Tibial artery (tissue), 4 donors: ENCODE measurements at regions not wholly inside any gene's neighbourhood (a gene's known extent, or its start where the extent isn't known, plus 50 kb on each side); places are given as distances from the start of the nearest gene placed in this dataset.

Experiments
- DNase-seq, 2 donors: peaks; one replicate each; pipeline ENCODE4 v3.0.0-alpha.2; 2019
- H3K27ac ChIP-seq, 2 donors: fragments of 200-600 bp; sonication (generic) in 1 of 2; 1 replicate in 1 of 2; 2 replicates in 1 of 2; pipeline ENCODE4 v1.5.1; 2018 to 2019; ENCODE audit warnings: mild to moderate bottlenecking in 1 of 2
- H3K27me3 ChIP-seq, 2 donors: fragments of 200-600 bp; sonication (generic) in 1 of 2; one replicate each; pipeline versions ENCODE4 v1.5.1 to v1.6.0; 2016 to 2019
- H3K36me3 ChIP-seq, 3 donors: fragments of 200-600 bp; sonication (generic) in 2 of 3; one replicate each; pipeline ENCODE4 v1.5.1; 2016 to 2019; ENCODE audit warnings: mild to moderate bottlenecking in 2 of 3
- H3K4me1 ChIP-seq, 4 donors: fragments of 200-600 bp; sonication (generic) in 2 of 4; 1 replicate in 3 of 4; 2 replicates in 1 of 4; pipeline ENCODE4 v1.5.1; 2016 to 2019
- H3K4me3 ChIP-seq, 2 donors: fragments of 200-600 bp; sonication (generic) in 1 of 2; 1 replicate in 1 of 2; 2 replicates in 1 of 2; pipeline ENCODE4 v1.5.1; 2018 to 2019; ENCODE audit warnings: mild to moderate bottlenecking in 2 of 2
- H3K9me3 ChIP-seq, 3 donors: fragments of 200-600 bp; sonication (generic) in 1 of 3; one replicate each; pipeline ENCODE4 v1.5.1; 2016 to 2019
- CTCF ChIP-seq, 2 experiments: fragments of 200-600 bp in 1 of 2; fragments of 450-650 bp in 1 of 2; IDR thresholded peaks; one replicate each; pipeline ENCODE4 v1.5.1; 2017 to 2019; ENCODE audit warnings: antibody characterized with exemption in 2 of 2, mild to moderate bottlenecking in 1 of 2, moderate library complexity in 1 of 2
- intact Hi-C: fragments of 100-400 bp; cut with DNase I; formaldehyde crosslinking; loops from one replicate; pipeline ENCODE4 v1.15.0; 2023; ENCODE audit warnings: low total_unique reads

DNA sequence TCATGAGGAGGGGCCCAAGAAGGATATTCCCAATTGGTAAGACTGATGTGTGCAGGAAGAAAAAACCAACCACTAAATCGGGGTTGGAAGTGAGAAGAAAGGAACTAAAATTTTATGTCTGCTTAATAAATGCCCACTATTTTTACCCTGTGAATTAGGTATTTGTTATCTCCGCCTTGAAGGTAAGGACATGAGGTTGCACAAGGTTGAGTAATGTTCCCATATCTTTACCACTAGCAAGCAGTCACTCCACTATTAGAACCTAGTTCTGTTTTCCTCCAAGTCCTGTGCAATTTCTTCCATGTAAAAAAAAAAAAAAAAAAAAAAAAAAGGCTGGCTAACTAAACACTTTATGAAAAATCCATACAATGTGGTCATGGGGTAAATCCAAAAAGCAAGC lies 318.5 kb upstream of the SLCO3A1 start:
- H3K4me3 ChIP-seq = no peak overlapping the region
- H3K4me1 ChIP-seq = no peaks in the 10 kb centered on the region
- no peak overlapping the region for H3K27ac ChIP-seq
- H3K36me3 ChIP-seq = no peaks in the 10 kb centered on the region
- intact Hi-C loops = no loop called here
- no peaks in the 10 kb centered on the region for H3K27me3 ChIP-seq
- H3K9me3 ChIP-seq = no peaks in the 10 kb centered on the region
- no peak for TF ChIP-seq CTCF (IDR thresholded peaks at IDR 0.05)
- no peak for DNase-seq

DNA sequence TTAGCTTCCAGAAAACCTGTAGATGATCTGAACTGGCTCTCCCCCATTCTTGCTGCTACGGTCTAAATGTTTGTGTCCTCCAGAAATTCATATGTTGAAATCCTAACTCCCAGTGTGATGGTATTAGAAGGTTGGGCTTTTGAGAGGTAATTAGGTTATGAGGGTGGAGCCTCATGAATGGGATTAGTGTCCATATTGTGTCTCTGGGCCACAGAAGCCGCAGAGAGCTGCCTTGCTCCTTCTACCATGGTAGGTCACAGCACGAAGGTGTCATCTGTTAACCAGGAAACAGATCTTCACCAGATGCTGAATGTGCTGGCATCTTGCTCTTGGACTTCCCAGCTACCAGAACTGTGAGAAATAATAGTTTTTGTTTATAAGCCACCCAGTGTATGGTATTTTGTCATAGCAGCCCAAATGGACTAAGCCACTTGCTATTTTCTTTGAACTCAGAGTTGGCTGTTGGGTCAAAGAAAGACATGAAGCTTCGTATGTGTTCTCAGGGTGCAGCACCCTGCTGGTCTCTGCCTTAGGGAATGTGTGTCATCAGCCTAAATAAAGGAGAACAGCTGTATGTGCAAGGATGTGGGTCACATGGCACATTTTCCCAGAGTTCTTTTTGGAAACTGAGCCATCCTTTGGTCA lies 317.5 kb upstream of the SLCO3A1 start:
- Histone ChIP-seq H3K4me3 (no peak overlapping the region), H3K4me1 (no peaks in the 10 kb centered on the region), H3K27me3 (no peaks in the 10 kb centered on the region), H3K27ac (no peak overlapping the region), H3K36me3 (no peaks in the 10 kb centered on the region), H3K9me3 (no peaks in the 10 kb centered on the region)
- intact Hi-C loops = no loop called here
- TF ChIP-seq CTCF (IDR thresholded peaks at IDR 0.05) = no peak
- no peak for DNase-seq

- H3K27me3 ChIP-seq = no peaks in the 10 kb centered on the region
- H3K9me3 ChIP-seq = no peaks in the 10 kb centered on the region
- intact Hi-C loops = no loop called here
- no peak overlapping the region for H3K27ac ChIP-seq
- no peak overlapping the region for H3K4me3 ChIP-seq
- H3K4me1 ChIP-seq = no peaks in the 10 kb centered on the region
- TF ChIP-seq CTCF (IDR thresholded peaks at IDR 0.05) = no peak
- H3K36me3 ChIP-seq = no peaks in the 10 kb centered on the region
- DNase-seq = no peak
These were observed 315.7 kb upstream of the SLCO3A1 start for GRCh38 chr15:91537856-91538255.

GRCh38 chr15:91538782-91539181 lies 314.7 kb upstream of the SLCO3A1 start:
- Histone ChIP-seq H3K27me3 (no peaks in the 10 kb centered on the region), H3K27ac (no peak overlapping the region), H3K4me1 (no peaks in the 10 kb centered on the region), H3K36me3 (no peaks in the 10 kb centered on the region), H3K4me3 (no peak overlapping the region), H3K9me3 (no peaks in the 10 kb centered on the region)
- DNase-seq = no peak
- TF ChIP-seq CTCF (IDR thresholded peaks at IDR 0.05) = no peak
- intact Hi-C loops = no loop called here

GRCh38 chr15:91541286-91541685 lies 312.2 kb upstream of the SLCO3A1 start:
- no peak for DNase-seq
- H3K36me3 ChIP-seq = no peaks in the 10 kb centered on the region
- no peak overlapping the region for H3K27ac ChIP-seq
- H3K4me1 ChIP-seq = no peaks in the 10 kb centered on the region
- no peak overlapping the region for H3K4me3 ChIP-seq
- H3K27me3 ChIP-seq = no peaks in the 10 kb centered on the region
- no peaks in the 10 kb centered on the region for H3K9me3 ChIP-seq
- TF ChIP-seq CTCF (IDR thresholded peaks at IDR 0.05) = no peak
- intact Hi-C loops = loop anchor here (10.0 kb wide), 1 partner anchor 64 kb away; no protein-coding TSS in a partner anchor

DNA sequence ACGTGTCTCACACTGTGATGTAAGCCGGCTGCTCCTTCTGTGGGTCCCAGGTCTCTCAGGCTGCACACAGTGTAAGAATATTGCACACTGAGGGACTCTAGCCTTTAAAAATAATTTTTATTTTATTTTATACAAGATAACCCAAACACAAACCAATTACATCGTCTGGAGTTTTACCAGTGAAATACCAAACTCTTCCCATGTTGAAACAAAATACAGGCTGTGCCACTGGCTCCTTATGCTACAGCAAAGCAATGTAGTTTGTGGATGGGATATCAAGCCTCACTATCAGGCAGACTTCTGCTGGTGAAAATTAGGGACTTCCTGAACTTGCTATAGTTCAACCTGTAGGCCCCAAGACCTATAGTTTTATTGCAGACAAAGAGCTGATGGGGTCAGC lies 311.3 kb upstream of the SLCO3A1 start:
- no peak for TF ChIP-seq CTCF (IDR thresholded peaks at IDR 0.05)
- H3K27ac ChIP-seq = no peak overlapping the region

More for the DNA sequence above, 311.3 kb upstream of the SLCO3A1 start:
- H3K9me3 ChIP-seq = no peaks in the 10 kb centered on the region
- H3K36me3 ChIP-seq = no peaks in the 10 kb centered on the region
- H3K4me3 ChIP-seq = no peak overlapping the region
- DNase-seq = no peak
- intact Hi-C loops = loop anchor here (10.0 kb wide), 1 partner anchor 63 kb away; no protein-coding TSS in a partner anchor
- no peaks in the 10 kb centered on the region for H3K27me3 ChIP-seq
- no peaks in the 10 kb centered on the region for H3K4me1 ChIP-seq
